ENCODE measurements at regions not wholly inside any gene's neighbourhood (a gene's known extent, or its start where the extent isn't known, plus 50 kb on each side); places are given as distances from the start of the nearest gene placed in this dataset.

DNA sequence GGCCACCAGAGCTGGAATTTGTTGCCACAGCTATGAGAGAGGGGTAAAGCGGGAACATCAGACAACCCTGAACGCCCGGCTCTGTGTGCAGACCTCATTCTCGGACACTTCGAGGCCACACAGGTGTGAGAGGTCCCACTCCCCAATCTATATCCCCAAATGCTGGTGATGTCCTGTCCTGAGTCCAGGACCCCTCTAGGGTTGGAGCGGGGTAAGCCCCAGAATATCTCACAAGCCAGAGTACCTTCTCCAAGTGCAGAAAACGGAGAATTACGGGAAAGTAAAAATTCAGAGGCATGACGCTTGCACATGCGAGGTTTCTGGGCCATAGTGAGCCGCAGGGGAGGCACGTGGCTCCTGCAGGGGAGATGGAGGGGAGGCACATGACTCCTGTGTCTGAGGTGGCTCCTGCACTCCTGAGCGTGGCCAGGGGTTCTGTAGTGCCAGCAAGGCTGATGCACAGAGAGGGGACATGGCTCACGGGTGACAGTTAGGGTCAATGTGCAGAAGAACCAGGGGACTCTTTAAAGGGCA is 248.0 kb downstream of the RBFOX3 start:
- TF ChIP-seq, protein P1, sequence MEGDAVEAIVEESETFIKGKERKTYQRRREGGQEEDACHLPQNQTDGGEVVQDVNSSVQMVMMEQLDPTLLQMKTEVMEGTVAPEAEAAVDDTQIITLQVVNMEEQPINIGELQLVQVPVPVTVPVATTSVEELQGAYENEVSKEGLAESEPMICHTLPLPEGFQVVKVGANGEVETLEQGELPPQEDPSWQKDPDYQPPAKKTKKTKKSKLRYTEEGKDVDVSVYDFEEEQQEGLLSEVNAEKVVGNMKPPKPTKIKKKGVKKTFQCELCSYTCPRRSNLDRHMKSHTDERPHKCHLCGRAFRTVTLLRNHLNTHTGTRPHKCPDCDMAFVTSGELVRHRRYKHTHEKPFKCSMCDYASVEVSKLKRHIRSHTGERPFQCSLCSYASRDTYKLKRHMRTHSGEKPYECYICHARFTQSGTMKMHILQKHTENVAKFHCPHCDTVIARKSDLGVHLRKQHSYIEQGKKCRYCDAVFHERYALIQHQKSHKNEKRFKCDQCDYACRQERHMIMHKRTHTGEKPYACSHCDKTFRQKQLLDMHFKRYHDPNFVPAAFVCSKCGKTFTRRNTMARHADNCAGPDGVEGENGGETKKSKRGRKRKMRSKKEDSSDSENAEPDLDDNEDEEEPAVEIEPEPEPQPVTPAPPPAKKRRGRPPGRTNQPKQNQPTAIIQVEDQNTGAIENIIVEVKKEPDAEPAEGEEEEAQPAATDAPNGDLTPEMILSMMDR (IDR thresholded peaks at IDR 0.05; ENCODE audit: insufficient read depth, low read length, poor library complexity, severe bottlenecking): no peak
- TF ChIP-seq EZH2phosphoT487 (conservative IDR thresholded peaks at IDR 0.05; ENCODE audit: low read length): no peak

Measured in SU-DHL-6 (cell line).